CD14-positive monocyte (primary cell): ENCODE measurements at regions not wholly inside any gene's neighbourhood (a gene's known extent, or its start where the extent isn't known, plus 50 kb on each side); places are given as distances from the start of the nearest gene placed in this dataset.

Source experiments
- DNase-seq, 3 donors: peaks; one replicate each; pipeline ENCODE4 v3.0.0-alpha.2; 2011 to 2022
- H2AFZ ChIP-seq: 2 replicates; pipeline ENCODE4 v1.6.0; 2012; ENCODE audit warnings: mild to moderate bottlenecking, low read depth, low read length, inconsistent platforms; ENCODE audit not compliant: insufficient read depth, poor library complexity, severe bottlenecking
- H3K27ac ChIP-seq, 2 donors: 1 replicate in 1 of 2; 2 replicates in 1 of 2; pipeline ENCODE4 v1.5.1; 2012 to 2013; ENCODE audit warnings: low read length in 2 of 2, control low read depth in 1 of 2, inconsistent platforms in 1 of 2, low read depth in 1 of 2, mild to moderate bottlenecking in 1 of 2
- H3K27me3 ChIP-seq, 2 donors: one replicate each; pipeline versions ENCODE4 v1.6.0 to v1.6.1; 2011 to 2013; ENCODE audit warnings: low read length in 2 of 2; ENCODE audit not compliant: control insufficient read depth in 2 of 2, insufficient read depth in 2 of 2
- H3K36me3 ChIP-seq, 2 donors: replicated peaks in 1 of 2; 1 replicate in 1 of 2; 2 replicates in 1 of 2; pipeline versions ENCODE4 v1.5.1 to v1.6.1; 2012 to 2013; ENCODE audit warnings: low read length in 2 of 2, control low read depth in 1 of 2, inconsistent platforms in 1 of 2, mild to moderate bottlenecking in 1 of 2; ENCODE audit not compliant: insufficient read depth in 2 of 2, control insufficient read depth in 1 of 2
- H3K4me1 ChIP-seq, 2 donors: 1 replicate in 1 of 2; 2 replicates in 1 of 2; pipeline versions ENCODE4 v1.5.1 to v1.6.1; 2012 to 2013; ENCODE audit warnings: low read length in 2 of 2, control low read depth in 1 of 2, inconsistent platforms in 1 of 2, mild to moderate bottlenecking in 1 of 2, moderate library complexity in 1 of 2; ENCODE audit not compliant: insufficient read depth in 2 of 2, control insufficient read depth in 1 of 2
- H3K4me2 ChIP-seq: replicated peaks from 2 replicates; pipeline ENCODE3; 2012; ENCODE audit warnings: low read length, moderate library complexity, mild to moderate bottlenecking; ENCODE audit not compliant: poor library complexity, severe bottlenecking; ENCODE audit errors: extremely low read depth
- H3K4me3 ChIP-seq, 3 experiments: fragments of 200-600 bp in 1 of 3; sonication (generic) in 1 of 3; replicated peaks in 1 of 3; 1 replicate in 2 of 3; 2 replicates in 1 of 3; pipeline ENCODE4 v1.5.1; 2011 to 2013; ENCODE audit warnings: low read length in 3 of 3, mild to moderate bottlenecking in 3 of 3, control low read depth in 2 of 3, low read depth in 2 of 3, inconsistent platforms in 1 of 3, moderate library complexity in 1 of 3
- H3K79me2 ChIP-seq: 2 replicates; pipeline ENCODE4 v1.6.0; 2012; ENCODE audit warnings: mild to moderate bottlenecking, control low read depth, inconsistent platforms, low read length, moderate library complexity; ENCODE audit not compliant: insufficient read depth
- H3K9ac ChIP-seq: 2 replicates; pipeline ENCODE4 v1.6.0; 2017; ENCODE audit warnings: low read length, mild to moderate bottlenecking; ENCODE audit not compliant: insufficient read depth, poor library complexity, severe bottlenecking
- H3K9me3 ChIP-seq, 2 donors: replicated peaks in 1 of 2; 1 replicate in 1 of 2; 2 replicates in 1 of 2; pipeline versions ENCODE4 v1.5.1 to v1.6.1; 2012 to 2013; ENCODE audit warnings: low read length in 2 of 2, control low read depth in 1 of 2; ENCODE audit not compliant: control insufficient read depth in 1 of 2, insufficient read depth in 1 of 2
- H4K20me1 ChIP-seq: 2 replicates; pipeline ENCODE4 v1.6.0; 2012; ENCODE audit warnings: mild to moderate bottlenecking, low read length, control low read depth, moderate library complexity; ENCODE audit not compliant: insufficient read depth
- H3K27ac Mint-ChIP-seq, 7 donors: one replicate each; pipeline ENCODE4 v1.8.0; 2020; ENCODE audit warnings: mild to moderate bottlenecking in 7 of 7, mixed read lengths in 7 of 7, moderate library complexity in 6 of 7, inconsistent platforms in 2 of 7
- H3K27me3 Mint-ChIP-seq, 3 donors: one replicate each; pipeline ENCODE4 v1.8.0; 2021 to 2022; ENCODE audit warnings: low read depth in 3 of 3, mild to moderate bottlenecking in 3 of 3, mixed read lengths in 3 of 3, moderate library complexity in 3 of 3, inconsistent platforms in 1 of 3
- H3K36me3 Mint-ChIP-seq, 2 donors: one replicate each; pipeline ENCODE4 v1.8.0; 2020; ENCODE audit warnings: mixed read lengths in 2 of 2, inconsistent platforms in 1 of 2, mild to moderate bottlenecking in 1 of 2
- H3K4me1 Mint-ChIP-seq: one replicate; pipeline ENCODE4 v1.8.0; 2020; ENCODE audit warnings: mild to moderate bottlenecking, mixed read lengths
- H3K4me3 Mint-ChIP-seq, 2 donors: one replicate each; pipeline ENCODE4 v1.8.0; 2020; ENCODE audit warnings: mild to moderate bottlenecking in 2 of 2, mixed read lengths in 2 of 2, moderate library complexity in 1 of 2
- H3K9me3 Mint-ChIP-seq, 7 donors: one replicate each; pipeline ENCODE4 v1.8.0; 2020 to 2022; ENCODE audit warnings: mixed read lengths in 7 of 7, mild to moderate bottlenecking in 6 of 7, moderate library complexity in 6 of 7, inconsistent platforms in 2 of 7
- WGBS: methylation state at CpG from one replicate; pipeline ENCODE4 v1.1.5; 2013; ENCODE audit warnings: missing lambda C conversion rate; ENCODE audit not compliant: insufficient coverage; 5-methylcytosine and 5-hydroxymethylcytosine counted together
- intact Hi-C, 2 donors: fragments of 100-400 bp; cut with micrococcal nuclease; formaldehyde crosslinking; loops; one replicate each; pipeline versions ENCODE4 v1.15.0 to v1.15.1; 2023
- TF ChIP-seq, protein P1 (sequence below): fragments of 200-600 bp; IDR thresholded peaks from one replicate; pipeline ENCODE4 v1.8.0; 2022; ENCODE audit warnings: antibody characterized with exemption, mild to moderate bottlenecking

DNA sequence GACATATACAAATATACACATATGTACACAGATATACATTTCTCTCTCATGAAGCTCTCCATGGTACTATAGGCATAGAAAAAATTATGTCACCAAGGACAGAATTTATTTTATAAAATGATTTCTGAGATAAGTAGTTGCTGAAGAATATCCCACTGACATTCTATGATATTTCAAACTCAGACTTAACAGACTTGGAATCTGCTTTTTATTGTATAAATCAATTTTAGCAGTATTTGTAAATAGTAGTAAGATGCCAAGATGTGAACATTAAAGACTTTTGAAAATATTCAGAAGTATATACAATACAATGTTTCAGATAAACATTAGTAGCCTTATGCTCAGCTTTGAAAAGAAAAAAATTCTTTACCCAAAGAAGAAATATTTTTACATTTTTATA, 107.4 kb upstream of the ARGLU1 start:
- Mint-ChIP-seq H3K27me3 (peaks cover 0 to 2% (median 0%) of the 10 kb centered on the region in 3 donors), H3K9me3 (peaks cover 0 to 5% (median 2%) of the 10 kb centered on the region in 7 donors), H3K27ac (no peak overlapping the region), H3K4me1 (no peaks in the 10 kb centered on the region), H3K4me3 (no peak overlapping the region), H3K36me3 (no peaks in the 10 kb centered on the region)
- intact Hi-C loops = no loop called here
- no peak overlapping the region for H3K27ac ChIP-seq
- no peak overlapping the region for H2AFZ ChIP-seq
- no peaks in the 10 kb centered on the region for H3K79me2 ChIP-seq
- H3K36me3 ChIP-seq = no peaks in the 10 kb centered on the region
- H3K4me2 ChIP-seq = no peak overlapping the region
- TF ChIP-seq, protein P1, sequence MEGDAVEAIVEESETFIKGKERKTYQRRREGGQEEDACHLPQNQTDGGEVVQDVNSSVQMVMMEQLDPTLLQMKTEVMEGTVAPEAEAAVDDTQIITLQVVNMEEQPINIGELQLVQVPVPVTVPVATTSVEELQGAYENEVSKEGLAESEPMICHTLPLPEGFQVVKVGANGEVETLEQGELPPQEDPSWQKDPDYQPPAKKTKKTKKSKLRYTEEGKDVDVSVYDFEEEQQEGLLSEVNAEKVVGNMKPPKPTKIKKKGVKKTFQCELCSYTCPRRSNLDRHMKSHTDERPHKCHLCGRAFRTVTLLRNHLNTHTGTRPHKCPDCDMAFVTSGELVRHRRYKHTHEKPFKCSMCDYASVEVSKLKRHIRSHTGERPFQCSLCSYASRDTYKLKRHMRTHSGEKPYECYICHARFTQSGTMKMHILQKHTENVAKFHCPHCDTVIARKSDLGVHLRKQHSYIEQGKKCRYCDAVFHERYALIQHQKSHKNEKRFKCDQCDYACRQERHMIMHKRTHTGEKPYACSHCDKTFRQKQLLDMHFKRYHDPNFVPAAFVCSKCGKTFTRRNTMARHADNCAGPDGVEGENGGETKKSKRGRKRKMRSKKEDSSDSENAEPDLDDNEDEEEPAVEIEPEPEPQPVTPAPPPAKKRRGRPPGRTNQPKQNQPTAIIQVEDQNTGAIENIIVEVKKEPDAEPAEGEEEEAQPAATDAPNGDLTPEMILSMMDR = no peak
- no peaks in the 10 kb centered on the region for H3K9me3 ChIP-seq
- H3K4me1 ChIP-seq = no peaks in the 10 kb centered on the region
- no peak overlapping the region for H3K4me3 ChIP-seq
- H4K20me1 ChIP-seq = no peaks in the 10 kb centered on the region
- H3K9ac ChIP-seq = no peak overlapping the region
- no peaks in the 10 kb centered on the region for H3K27me3 ChIP-seq
- DNase-seq = no peak

- peaks cover 0 to 9% (median 4%) of the 10 kb centered on the region in 7 donors for H3K9me3 Mint-ChIP-seq
- H3K27ac Mint-ChIP-seq = no peak overlapping the region
- Histone ChIP-seq H3K9ac (no peak overlapping the region), H4K20me1 (no peaks in the 10 kb centered on the region), H3K79me2 (no peaks in the 10 kb centered on the region), H3K36me3 (no peaks in the 10 kb centered on the region), H3K9me3 (peaks cover 0 to 8% of the 10 kb centered on the region in 2 donors), H3K4me2 (no peak overlapping the region), H3K27me3 (no peaks in the 10 kb centered on the region), H3K4me1 (no peaks in the 10 kb centered on the region), H2AFZ (no peak overlapping the region), H3K4me3 (no peak overlapping the region), H3K27ac (no peak overlapping the region)
- no peak overlapping the region for H3K4me3 Mint-ChIP-seq
- H3K36me3 Mint-ChIP-seq = no peaks in the 10 kb centered on the region
- H3K4me1 Mint-ChIP-seq = peaks cover 1% of the 10 kb centered on the region
- TF ChIP-seq, protein P1 = no peak
- DNase-seq = no peak
- intact Hi-C loops = no loop called here
- 80% methylated on average over 1 of the region's 6 CpGs for WGBS
- H3K27me3 Mint-ChIP-seq = peaks cover 0 to 1% (median 0%) of the 10 kb centered on the region in 3 donors
These were observed 93.0 kb upstream of the ARGLU1 start for GRCh38 chr13:106660746-106661625.
